IPS DF 19.7 (cell line): ENCODE measurements at regions not wholly inside any gene's neighbourhood (a gene's known extent, or its start where the extent isn't known, plus 50 kb on each side); places are given as distances from the start of the nearest gene placed in this dataset.
A peak's percentile ranks its signal among the peaks of the same experiment; 100 is the strongest.
"Not testable (repeated sequence)": the region's sequence is repeated elsewhere in the genome, so short reads cannot be mapped to it uniquely, and the experiment has no call there.

Experiments used
- DNase-seq: peaks from one replicate; pipeline ENCODE4 v3.0.0-alpha.2; 2013; ENCODE audit warnings: low read depth, low spot score

- DNase-seq: no peak
These were observed 513.6 kb downstream of the SLCO4C1 start for GRCh38 chr5:101782352-101783103.

GRCh38 chr5:101751105-101751504, 545.0 kb downstream of the SLCO4C1 start:
- DNase-seq: no peak

GRCh38 chr5:101743000-101743399, 553.1 kb downstream of the SLCO4C1 start:
- not testable (repeated sequence) for DNase-seq

- DNase-seq: peak; percentile 2
These were observed 567.2 kb downstream of the SLCO4C1 start for GRCh38 chr5:101728933-101729332.

- DNase-seq: no peak
These were observed 574.5 kb downstream of the SLCO4C1 start for GRCh38 chr5:101721543-101721942.

DNA sequence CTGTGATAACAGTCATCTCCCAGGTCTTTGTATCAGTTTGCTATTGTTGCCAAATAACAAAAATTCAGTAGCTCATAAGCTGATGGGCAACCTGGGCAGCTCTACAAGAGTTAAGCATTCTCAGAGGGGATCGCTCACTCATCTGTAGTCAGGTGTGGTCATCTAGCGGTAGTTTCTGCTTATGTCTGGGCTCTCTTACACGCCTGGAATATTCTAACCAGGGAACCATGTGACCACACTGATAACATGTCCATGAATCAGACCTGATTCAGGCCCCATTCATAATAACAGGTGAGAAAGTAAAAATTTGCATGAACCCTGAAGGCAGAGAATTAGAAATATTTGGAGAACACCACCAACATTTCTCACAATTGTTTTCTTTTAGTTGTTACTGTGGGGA, 576.1 kb downstream of the SLCO4C1 start:
- DNase-seq: no peak

DNA sequence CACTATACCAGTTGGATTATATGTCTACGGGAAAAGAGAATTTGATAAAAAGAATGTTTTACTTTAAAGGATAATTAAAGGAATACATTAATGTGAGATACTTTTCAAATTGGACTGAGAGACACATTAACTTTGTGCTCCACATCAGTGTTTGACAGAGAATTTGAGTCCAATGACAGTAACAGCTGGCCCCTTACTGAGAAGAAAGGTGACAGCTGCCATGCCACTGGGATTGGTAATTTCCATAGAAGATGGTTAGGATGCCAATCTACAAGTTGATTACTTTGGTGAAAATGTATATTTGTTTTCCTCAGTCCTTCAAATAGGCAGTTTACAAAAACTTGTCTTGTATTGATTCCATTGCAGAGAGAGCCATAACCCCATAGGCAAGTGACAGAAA, 578.4 kb downstream of the SLCO4C1 start:
- DNase-seq: no peak

GRCh38 chr5:101716941-101717340, 579.1 kb downstream of the SLCO4C1 start:
- DNase-seq: no peak

GRCh38 chr5:101715790-101716189, 580.3 kb downstream of the SLCO4C1 start:
- DNase-seq: not testable (repeated sequence)

DNA sequence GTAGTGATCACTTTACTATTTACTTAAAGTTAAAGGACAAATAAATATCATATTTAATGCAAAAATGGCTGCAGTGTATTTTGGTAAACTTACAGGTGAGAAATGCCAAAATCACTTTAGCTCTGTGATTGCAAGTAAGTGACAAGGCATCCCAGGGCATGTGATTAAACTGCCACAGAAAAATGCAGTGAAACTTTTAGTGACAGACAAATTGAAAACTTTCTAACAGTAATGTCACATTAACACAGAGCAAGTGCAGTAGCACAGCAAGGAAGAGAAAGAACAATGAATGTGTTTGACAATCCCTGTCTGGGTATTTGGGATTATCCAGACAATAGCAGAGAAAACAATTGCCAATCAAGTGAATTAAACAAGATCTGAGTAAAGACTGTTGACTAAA, 606.8 kb downstream of the SLCO4C1 start:
- no peak for DNase-seq

GRCh38 chr5:101688156-101688555, 607.9 kb downstream of the SLCO4C1 start:
- DNase-seq: no peak

- no peak for DNase-seq
These were observed 608.6 kb downstream of the SLCO4C1 start for GRCh38 chr5:101687349-101687985.

- no peak for DNase-seq
These were observed 609.4 kb downstream of the SLCO4C1 start for GRCh38 chr5:101686536-101687157.

DNA sequence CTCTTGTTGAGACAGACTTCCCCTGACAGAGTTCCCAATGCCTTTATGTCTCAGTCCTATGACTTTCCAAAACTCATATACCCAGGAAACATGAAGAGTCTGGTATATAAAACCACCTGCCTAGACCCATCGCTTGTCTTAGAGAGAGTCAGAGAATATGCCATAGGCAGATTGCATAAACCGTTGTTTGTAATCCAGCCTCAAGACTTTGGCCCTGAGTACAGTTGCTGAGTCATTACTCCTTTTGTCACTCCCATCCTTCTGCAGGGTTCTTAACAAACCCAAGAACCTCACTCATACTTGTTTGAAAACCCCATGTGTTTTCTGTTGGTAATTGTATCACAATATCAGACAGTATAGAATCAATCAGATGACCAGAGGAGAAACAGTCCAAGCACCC, 616.3 kb downstream of the SLCO4C1 start:
- no peak for DNase-seq

DNA sequence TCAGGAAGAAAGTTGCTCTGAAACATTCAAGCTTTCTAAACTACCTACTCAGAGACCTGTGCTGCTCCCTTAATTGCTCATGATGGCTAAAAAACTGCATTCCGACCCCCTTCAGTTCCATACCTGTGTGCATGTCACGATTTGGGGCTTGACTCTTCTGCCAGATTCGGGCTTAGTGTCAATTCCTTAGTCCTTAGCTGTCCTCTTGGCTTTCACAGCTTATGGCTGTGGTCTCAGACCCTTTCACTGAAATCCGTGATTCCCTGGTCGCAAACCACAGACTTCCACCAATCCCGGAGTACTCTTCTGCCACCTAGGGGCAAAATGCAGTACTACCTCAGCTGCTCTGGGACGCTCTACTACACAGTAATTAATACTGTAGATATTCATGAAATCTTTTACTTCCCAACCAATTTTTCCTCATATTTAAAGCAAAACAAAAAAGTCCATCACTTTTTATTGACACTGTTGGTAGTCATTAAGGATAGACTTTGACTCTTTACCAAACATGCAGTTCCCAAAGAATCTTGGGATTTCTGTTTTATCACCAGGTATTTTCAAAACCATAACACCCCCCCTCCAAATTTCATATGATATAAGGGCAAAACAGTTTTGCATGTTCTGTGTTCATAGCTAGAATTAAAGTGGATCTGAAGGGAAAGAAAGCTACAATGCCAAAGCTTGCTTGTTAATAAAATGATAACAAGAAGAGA, 617.4 kb downstream of the SLCO4C1 start:
- peak; percentile 56 for DNase-seq

GRCh38 chr5:101677961-101678360, 618.1 kb downstream of the SLCO4C1 start:
- DNase-seq: no peak

- no peak for DNase-seq
These were observed 619.4 kb downstream of the SLCO4C1 start for GRCh38 chr5:101676646-101677045.

- DNase-seq: no peak
These were observed 620.4 kb downstream of the SLCO4C1 start for GRCh38 chr5:101675510-101676219.

DNA sequence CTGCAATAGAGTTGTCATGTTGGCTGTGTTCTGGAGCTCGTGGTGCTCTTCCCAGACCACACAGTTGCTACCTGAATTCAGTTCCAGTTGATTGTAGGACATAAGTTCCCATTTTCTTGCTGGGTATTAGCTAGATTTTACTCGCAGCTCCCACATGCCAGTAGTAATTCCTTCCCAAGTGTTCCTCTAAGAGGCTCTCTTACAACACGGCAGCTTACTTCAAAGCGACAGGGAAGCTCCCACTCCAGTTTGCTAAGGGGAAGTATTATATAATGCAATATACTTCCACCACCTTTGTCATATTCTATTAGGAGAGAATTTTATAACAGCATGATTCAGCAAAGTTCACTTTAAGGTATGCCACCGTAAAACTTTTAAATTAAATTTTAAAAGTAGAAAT, 623.0 kb downstream of the SLCO4C1 start:
- no peak for DNase-seq

- no peak for DNase-seq
These were observed 631.9 kb downstream of the SLCO4C1 start for GRCh38 chr5:101664071-101664791.

- no peak for DNase-seq
These were observed 632.5 kb downstream of the SLCO4C1 start for GRCh38 chr5:101663543-101663942.
